GM19193 (cell line): ENCODE measurements at regions not wholly inside any gene's neighbourhood (a gene's known extent, or its start where the extent isn't known, plus 50 kb on each side); places are given as distances from the start of the nearest gene placed in this dataset.

Experiments
- POLR2A ChIP-seq: IDR thresholded peaks from 4 replicates; pipeline ENCODE4 v1.6.1; 2011; ENCODE audit not compliant: insufficient read depth, insufficient read length; ENCODE audit errors: extremely low read depth

DNA sequence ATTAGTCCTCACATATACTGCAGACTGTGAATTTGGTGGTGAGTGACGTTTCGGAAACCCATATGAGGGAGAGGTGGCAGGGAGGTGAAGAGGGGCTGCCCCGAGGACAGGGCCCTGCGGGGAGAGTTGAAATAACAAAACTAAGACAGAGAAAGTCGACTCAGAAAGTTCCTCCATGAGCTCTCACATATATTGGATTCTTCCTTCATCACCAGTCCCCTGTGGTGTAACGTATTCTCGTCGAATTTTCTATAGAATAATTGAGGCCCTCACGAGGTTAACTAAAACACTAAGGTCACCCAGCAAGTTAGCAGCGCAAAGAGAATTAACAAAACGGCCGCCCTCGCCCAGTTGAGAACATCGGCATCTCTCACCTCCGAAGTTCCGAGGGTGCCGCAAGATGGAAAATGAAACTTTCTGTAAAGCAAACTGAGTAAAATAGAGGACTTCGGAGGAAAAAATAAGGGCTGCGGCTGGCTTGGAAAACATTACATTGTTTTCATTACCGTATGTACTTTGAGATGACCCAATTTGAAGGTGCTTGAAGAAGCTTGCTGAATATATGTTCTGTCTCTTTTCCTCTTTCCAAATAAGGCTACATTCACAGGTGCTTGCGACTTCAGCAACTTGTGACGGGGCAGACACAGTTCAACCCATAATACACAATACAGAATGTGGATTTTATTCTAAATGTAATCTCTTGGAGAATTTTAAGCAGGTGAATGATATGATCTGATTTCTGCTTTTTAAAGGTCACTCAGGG is 490.9 kb upstream of the JARID2 start:
- TF ChIP-seq POLR2A, result no peak

- no peak for TF ChIP-seq POLR2A
Observed at GRCh38 chr6:14756340-14756739, 489.5 kb upstream of the JARID2 start.

GRCh38 chr6:14757014-14757413 is 488.9 kb upstream of the JARID2 start:
- TF ChIP-seq POLR2A, result no peak

- TF ChIP-seq POLR2A, result no peak
Observed at GRCh38 chr6:14757418-14757817, 488.5 kb upstream of the JARID2 start.

- TF ChIP-seq POLR2A, result no peak
Observed at GRCh38 chr6:14758421-14759081, 487.3 kb upstream of the JARID2 start.

- TF ChIP-seq POLR2A, result no peak
Observed at GRCh38 chr6:14759976-14760672, 485.7 kb upstream of the JARID2 start.

DNA sequence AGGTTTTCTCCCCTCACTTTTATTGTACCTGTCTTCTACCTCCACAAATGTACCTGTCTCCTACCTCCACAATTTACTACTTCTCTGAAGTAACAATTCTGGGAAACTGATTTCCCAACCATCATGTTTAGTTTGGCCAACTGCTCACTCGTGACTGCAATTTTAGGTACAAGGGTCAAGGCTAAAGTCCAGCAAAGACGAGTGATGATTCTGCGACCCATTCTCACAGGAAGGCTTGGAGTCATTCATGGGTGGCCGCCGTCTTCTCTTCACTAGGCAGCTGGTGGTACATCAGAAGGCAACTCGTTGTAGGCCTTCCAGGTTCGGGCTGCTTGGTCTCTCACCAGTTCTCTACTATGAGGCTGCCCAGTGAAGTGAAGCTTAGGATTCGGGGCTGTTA is 483.8 kb upstream of the JARID2 start:
- TF ChIP-seq POLR2A, result no peak

DNA sequence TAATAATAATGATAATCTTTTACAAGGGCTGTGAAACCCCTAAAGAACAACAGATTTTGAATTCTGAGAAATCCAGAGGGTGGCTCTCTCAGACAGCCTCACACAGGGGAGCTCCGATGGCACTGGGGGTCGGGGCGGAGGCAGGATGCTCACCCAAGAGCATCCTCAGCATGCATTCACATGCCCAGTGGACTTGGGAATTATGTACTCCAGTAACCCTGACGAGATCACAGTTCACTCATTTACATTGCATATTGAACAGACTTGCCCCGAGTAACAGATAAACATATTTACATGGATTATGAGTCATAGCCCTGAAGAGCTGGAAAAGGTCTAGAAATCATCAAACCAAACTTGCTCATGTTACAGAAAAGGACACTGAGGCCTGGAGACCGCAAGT is 482.7 kb upstream of the JARID2 start:
- TF ChIP-seq POLR2A, result no peak

DNA sequence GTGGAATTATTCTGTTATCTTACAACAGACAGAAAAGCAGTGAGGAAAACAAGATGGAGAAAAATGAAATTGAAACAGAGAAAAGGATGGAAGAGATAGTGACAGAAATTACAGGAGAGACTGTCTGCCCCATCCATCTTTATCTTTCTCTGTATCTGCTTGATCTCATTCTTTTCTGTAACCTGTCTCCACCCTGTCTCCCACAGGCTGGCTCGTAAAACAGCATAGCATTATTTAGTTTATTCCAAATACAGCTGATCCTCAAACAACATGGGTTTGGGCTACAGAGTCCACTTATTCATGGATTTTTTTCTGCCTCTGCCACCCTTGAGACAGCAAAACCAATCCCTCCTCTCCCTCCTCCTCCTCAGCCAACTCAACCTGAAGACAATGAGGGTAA is 482.3 kb upstream of the JARID2 start:
- no peak for TF ChIP-seq POLR2A

- no peak for TF ChIP-seq POLR2A
Observed at GRCh38 chr6:14765106-14765505, 480.8 kb upstream of the JARID2 start.

DNA sequence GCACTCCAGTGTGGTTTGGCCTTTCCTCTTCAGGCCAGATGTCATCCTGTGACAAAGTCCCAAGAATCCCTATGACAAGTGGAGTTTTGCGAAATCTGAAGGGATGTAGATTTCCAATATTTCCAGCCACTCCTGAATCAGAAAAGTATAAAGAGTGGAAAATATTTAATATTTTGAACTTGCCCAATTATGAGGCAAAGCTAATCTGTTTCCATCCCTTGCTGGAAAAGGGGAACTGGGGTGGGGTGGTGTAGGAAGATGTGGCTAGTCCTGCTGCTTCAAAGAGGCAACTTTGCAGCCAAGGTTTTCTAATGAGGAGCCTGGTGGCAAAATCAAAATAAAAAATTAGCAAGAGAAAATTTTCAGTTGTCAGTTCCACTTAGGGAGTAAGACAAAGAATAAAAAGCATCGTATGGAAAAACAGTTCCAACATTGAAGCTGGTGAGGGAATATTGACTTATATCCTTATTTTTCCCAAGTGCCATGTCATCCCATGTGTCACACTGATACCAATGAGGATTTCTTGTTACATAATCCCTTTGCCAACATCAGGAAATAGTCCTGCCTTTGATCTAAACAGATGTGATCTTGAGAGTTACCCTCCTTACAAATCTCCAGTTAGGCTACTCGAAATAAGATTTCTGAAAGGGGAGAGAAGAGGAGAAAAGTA is 480.0 kb upstream of the JARID2 start:
- no peak for TF ChIP-seq POLR2A

- TF ChIP-seq POLR2A, result no peak
Observed at GRCh38 chr6:14766391-14766994, 479.4 kb upstream of the JARID2 start.

GRCh38 chr6:14767226-14767625 is 478.6 kb upstream of the JARID2 start:
- no peak for TF ChIP-seq POLR2A

DNA sequence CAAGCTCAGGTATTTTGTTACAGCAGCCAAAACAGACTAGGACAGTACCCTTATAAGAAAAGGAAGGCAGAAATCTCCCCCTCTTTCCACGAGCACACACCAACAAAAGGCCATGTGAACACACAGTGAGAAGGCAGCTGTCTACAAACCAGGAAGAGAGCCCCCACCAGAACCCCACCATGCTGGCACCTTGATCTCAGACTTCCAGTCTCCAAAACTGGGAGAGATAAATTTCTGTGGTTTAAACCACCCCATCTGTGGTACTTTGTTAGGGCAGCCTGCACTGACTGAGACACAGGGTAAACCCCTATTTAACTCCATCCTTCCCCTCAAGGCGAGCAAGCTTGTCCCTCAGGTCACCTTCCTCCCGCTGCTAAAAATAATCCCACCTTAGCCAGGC is 475.8 kb upstream of the JARID2 start:
- TF ChIP-seq POLR2A, result no peak

- no peak for TF ChIP-seq POLR2A
Observed at GRCh38 chr6:14770572-14770971, 475.3 kb upstream of the JARID2 start.
